H1 (cell line): ENCODE measurements at regions not wholly inside any gene's neighbourhood (a gene's known extent, or its start where the extent isn't known, plus 50 kb on each side); places are given as distances from the start of the nearest gene placed in this dataset.

Experiments used
- CTCF ChIA-PET: fragments of 300-600 bp; sonication (Branson Sonifier 250); formaldehyde crosslinking; loops from one replicate; lab custom pipeline; 2021; ENCODE audit not compliant: partially characterized antibody; lab: Charles Lee
- POLR2A ChIA-PET: fragments of 300-600 bp; sonication (Branson Sonifier 250); formaldehyde crosslinking; loops from one replicate; lab custom pipeline; 2021; ENCODE audit warnings: inconsistent platforms; ENCODE audit not compliant: partially characterized antibody; lab: Charles Lee
- DNase-seq, 2 experiments: peaks; one replicate each; pipeline versions ENCODE4 v3.0.0 to v3.0.0-alpha.2; 2010 to 2022; ENCODE audit warnings: low spot score in 2 of 2, low read depth in 1 of 2, mixed read lengths in 1 of 2
- FAIRE-seq: peaks from 2 replicates; lab custom pipeline; 2011; peaks lifted over from hg19 to GRCh38; lab: Jason Lieb, UNC
- H2AFZ ChIP-seq: 2 replicates; pipeline ENCODE4 v1.8.1; 2012; ENCODE audit warnings: low read length, inconsistent platforms
- H2AK5ac ChIP-seq: 2 replicates; pipeline ENCODE4 v1.6.1; 2013; ENCODE audit warnings: low read depth, low read length
- H2BK120ac ChIP-seq: replicated peaks from 2 replicates; pipeline ENCODE3; 2013; ENCODE audit warnings: low read depth, low read length, inconsistent platforms
- H2BK12ac ChIP-seq: 2 replicates; pipeline ENCODE4 v1.6.1; 2013; ENCODE audit warnings: low read depth, low read length
- H2BK15ac ChIP-seq: 2 replicates; pipeline ENCODE4 v1.6.1; 2013; ENCODE audit warnings: low read length
- H2BK20ac ChIP-seq: 2 replicates; pipeline ENCODE4 v1.6.1; 2013; ENCODE audit warnings: low read length
- H2BK5ac ChIP-seq: 2 replicates; pipeline ENCODE4 v1.6.1; 2013; ENCODE audit warnings: low read depth, low read length
- H3K14ac ChIP-seq: 2 replicates; pipeline ENCODE4 v1.6.1; 2013; ENCODE audit warnings: inconsistent platforms; ENCODE audit not compliant: insufficient read length
- H3K18ac ChIP-seq: 2 replicates; pipeline ENCODE4 v1.6.1; 2013; ENCODE audit warnings: low read length; ENCODE audit errors: extremely low read depth
- H3K23ac ChIP-seq: 2 replicates; pipeline ENCODE4 v1.6.1; 2013; ENCODE audit warnings: inconsistent platforms; ENCODE audit not compliant: insufficient read length
- H3K23me2 ChIP-seq: 2 replicates; pipeline ENCODE4 v1.6.1; 2013; ENCODE audit warnings: low read depth, low read length
- H3K27ac ChIP-seq: 2 replicates; pipeline ENCODE4 v1.6.1; 2011; ENCODE audit warnings: low read depth, low read length, inconsistent platforms
- H3K27me3 ChIP-seq, 4 experiments: replicated peaks in 1 of 4; 1 replicate in 1 of 4; 2 replicates in 3 of 4; pipeline versions ENCODE4 v1.6.1 to v1.8.1; 2011 to 2013; ENCODE audit warnings: low read length in 3 of 4, mild to moderate bottlenecking in 3 of 4, inconsistent platforms in 2 of 4, mixed read lengths in 2 of 4, moderate library complexity in 1 of 4; ENCODE audit not compliant: control insufficient read depth in 3 of 4, insufficient read depth in 3 of 4; ENCODE audit errors: extremely low read depth in 1 of 4
- H3K36me3 ChIP-seq, 4 experiments: 2 replicates each; pipeline versions ENCODE4 v1.6.1 to v1.8.1; 2011 to 2013; ENCODE audit warnings: mild to moderate bottlenecking in 4 of 4, low read length in 3 of 4, moderate library complexity in 2 of 4, control low read depth in 1 of 4, inconsistent platforms in 1 of 4; ENCODE audit not compliant: insufficient read depth in 4 of 4, control insufficient read depth in 2 of 4
- H3K4ac ChIP-seq: replicated peaks from 2 replicates; pipeline ENCODE3; 2013; ENCODE audit warnings: low read length, low read depth, mixed read lengths, inconsistent platforms; ENCODE audit not compliant: insufficient read length
- H3K4me1 ChIP-seq, 4 experiments: replicated peaks in 1 of 4; 1 replicate in 1 of 4; 2 replicates in 3 of 4; pipeline versions ENCODE4 v1.6.1 to v1.8.1; 2011 to 2013; ENCODE audit warnings: low read length in 3 of 4, inconsistent platforms in 2 of 4, mixed read lengths in 1 of 4; ENCODE audit not compliant: insufficient read depth in 4 of 4, control insufficient read depth in 3 of 4
- H3K4me2 ChIP-seq, 2 experiments: 2 replicates each; pipeline versions ENCODE4 v1.6.1 to v1.8.1; 2011 to 2013; ENCODE audit warnings: low read depth in 2 of 2, low read length in 2 of 2, control low read depth in 1 of 2, inconsistent platforms in 1 of 2, mild to moderate bottlenecking in 1 of 2; ENCODE audit not compliant: insufficient read depth in 1 of 2
- H3K4me3 ChIP-seq, 4 experiments: fragments of 200-600, 300-600 bp in 1 of 4; sonication (generic), shearing (Covaris generic), sonication (Bioruptor Twin) in 1 of 4; 2 replicates each; pipeline versions ENCODE4 v1.5.1 to v1.8.1; 2011 to 2016; ENCODE audit warnings: low read length in 4 of 4, low read depth in 3 of 4, control low read depth in 2 of 4, inconsistent platforms in 2 of 4, mild to moderate bottlenecking in 2 of 4, mixed read lengths in 1 of 4, moderate library complexity in 1 of 4; ENCODE audit not compliant: insufficient read depth in 2 of 4; ENCODE audit errors: extremely low read depth in 1 of 4
- H3K56ac ChIP-seq: replicated peaks from 2 replicates; pipeline ENCODE3; 2013; ENCODE audit warnings: low read depth, mild to moderate bottlenecking, mixed read lengths, low read length, inconsistent platforms; ENCODE audit not compliant: insufficient read length
- H3K79me1 ChIP-seq: 2 replicates; pipeline ENCODE4 v1.6.1; 2013; ENCODE audit warnings: low read depth, low read length, control low read depth
- H3K79me2 ChIP-seq, 2 experiments: 2 replicates each; pipeline versions ENCODE4 v1.6.1 to v1.8.1; 2012 to 2013; ENCODE audit warnings: low read length in 2 of 2, mild to moderate bottlenecking in 2 of 2, inconsistent platforms in 1 of 2; ENCODE audit not compliant: insufficient read depth in 2 of 2, control insufficient read depth in 1 of 2
- H3K9ac ChIP-seq, 4 experiments: replicated peaks in 1 of 4; 1 replicate in 1 of 4; 2 replicates in 3 of 4; pipeline versions ENCODE4 v1.6.1 to v1.8.1; 2011 to 2013; ENCODE audit warnings: low read depth in 3 of 4, low read length in 3 of 4, control low read depth in 2 of 4, mild to moderate bottlenecking in 2 of 4, moderate library complexity in 2 of 4, inconsistent platforms in 1 of 4; ENCODE audit errors: extremely low read depth in 1 of 4
- H3K9me3 ChIP-seq, 2 experiments: 2 replicates each; pipeline versions ENCODE4 v1.6.1 to v1.8.1; 2012 to 2013; ENCODE audit warnings: mild to moderate bottlenecking in 2 of 2, moderate library complexity in 2 of 2, control low read depth in 1 of 2, inconsistent platforms in 1 of 2, low read depth in 1 of 2, low read length in 1 of 2, mixed read lengths in 1 of 2; ENCODE audit not compliant: insufficient read depth in 2 of 2
- H4K20me1 ChIP-seq, 2 experiments: replicated peaks in 1 of 2; 2 replicates each; pipeline versions ENCODE3 to v1.8.1; 2011 to 2013; ENCODE audit warnings: inconsistent platforms in 2 of 2, low read length in 2 of 2, mild to moderate bottlenecking in 1 of 2; ENCODE audit not compliant: insufficient read depth in 2 of 2, control insufficient read depth in 1 of 2
- H4K5ac ChIP-seq: 2 replicates; pipeline ENCODE4 v1.6.1; 2013; ENCODE audit warnings: low read length, low read depth, mixed read lengths, inconsistent platforms; ENCODE audit not compliant: insufficient read length
- H4K8ac ChIP-seq: 2 replicates; pipeline ENCODE4 v1.8.0; 2013; ENCODE audit warnings: mild to moderate bottlenecking, moderate library complexity, low read length, inconsistent platforms; ENCODE audit not compliant: insufficient read depth; ENCODE audit errors: extremely low read depth
- H4K91ac ChIP-seq: replicated peaks from 2 replicates; pipeline ENCODE3; 2013; ENCODE audit warnings: low read length, mixed read lengths, inconsistent platforms; ENCODE audit not compliant: insufficient read length
- SIRT6 ChIP-seq: IDR thresholded peaks from one replicate; pipeline ENCODE4 v1.7.1; 2012; ENCODE audit warnings: low read length, inconsistent platforms
- WGBS, 2 experiments: shearing (Covaris generic) in 1 of 2; methylation state at CpG; one replicate each; pipeline versions ENCODE4 v1.1.6 to v1.1.7; 2013 to 2015; ENCODE audit warnings: low lambda C conversion rate in 2 of 2, mixed read lengths in 2 of 2, inconsistent platforms in 1 of 2, low coverage in 1 of 2, missing lambda C conversion rate in 1 of 2; ENCODE audit not compliant: insufficient replicate concordance in 2 of 2, insufficient coverage in 1 of 2, insufficient read length in 1 of 2; ENCODE audit errors: extremely low coverage in 1 of 2, missing lambda C conversion rate in 1 of 2; 5-methylcytosine and 5-hydroxymethylcytosine counted together

GRCh38 chr5:104967806-104968410, 1405.3 kb upstream of the NUDT12 start:
- ChIA-PET POLR2A (no interaction called here), CTCF (no interaction called here)
- H3K4me2 ChIP-seq = no peak overlapping the region
- no peak overlapping the region for H2AFZ ChIP-seq
- no peak overlapping the region for H3K4ac ChIP-seq
- H2BK120ac ChIP-seq = no peak overlapping the region
- H2BK20ac ChIP-seq = no peak overlapping the region
- H3K79me2 ChIP-seq = no peaks in the 10 kb centered on the region
- H4K91ac ChIP-seq = no peak overlapping the region
- H3K56ac ChIP-seq = no peak overlapping the region
- DNase-seq (no peak), FAIRE-seq (no peak)
- no peak overlapping the region for H2BK15ac ChIP-seq
- H3K79me1 ChIP-seq = no peaks in the 10 kb centered on the region
- no peak overlapping the region for H3K27ac ChIP-seq
- no peak overlapping the region for H2BK5ac ChIP-seq
- H3K14ac ChIP-seq = no peak overlapping the region
- no peaks in the 10 kb centered on the region for H3K4me1 ChIP-seq
- H4K8ac ChIP-seq = no peak overlapping the region
- no peak overlapping the region for H4K5ac ChIP-seq
- H3K23ac ChIP-seq = no peak overlapping the region
- no peak for TF ChIP-seq SIRT6
- no peaks in the 10 kb centered on the region for H3K36me3 ChIP-seq
- no peaks in the 10 kb centered on the region for H3K27me3 ChIP-seq
- no peak overlapping the region for H3K4me3 ChIP-seq
- H2AK5ac ChIP-seq = no peak overlapping the region
- H2BK12ac ChIP-seq = no peak overlapping the region
- H4K20me1 ChIP-seq = no peaks in the 10 kb centered on the region
- 86% methylated on average over 4 of the region's 4 CpGs; no CpG with 5 or more reads in 1 of the 2 experiments for WGBS, 2 experiments
- H3K9ac ChIP-seq = no peak overlapping the region
- H3K18ac ChIP-seq = no peak overlapping the region
- H3K9me3 ChIP-seq = no peaks in the 10 kb centered on the region
- H3K23me2 ChIP-seq = no peaks in the 10 kb centered on the region
